OCI-LY7 (cell line): ENCODE measurements at regions not wholly inside any gene's neighbourhood (a gene's known extent, or its start where the extent isn't known, plus 50 kb on each side); places are given as distances from the start of the nearest gene placed in this dataset.
"Not testable (repeated sequence)": the region's sequence is repeated elsewhere in the genome, so short reads cannot be mapped to it uniquely, and the experiment has no call there.

Experiments used
- CTCF ChIP-seq: fragments of 200-600 bp; sonication (generic); conservative IDR thresholded peaks from 2 replicates; pipeline ENCODE4 v1.5.1; 2014; ENCODE audit warnings: mild to moderate bottlenecking, antibody characterized with exemption, low read length, moderate library complexity, mixed read lengths
- EZH2phosphoT487 ChIP-seq: fragments of 200-600 bp; sonication (generic); IDR thresholded peaks from 2 replicates; pipeline ENCODE4 v1.6.1; 2018; ENCODE audit warnings: low read depth, borderline replicate concordance, mild to moderate bottlenecking, mixed run types, antibody characterized with exemption, low read length, moderate library complexity, mixed read lengths

- TF ChIP-seq EZH2phosphoT487, CTCF: not testable (repeated sequence)
Measured at GRCh38 chr11:97705441-97705840, 1315.3 kb upstream of the CNTN5 start.
